ENCODE measurements at regions not wholly inside any gene's neighbourhood (a gene's known extent, or its start where the extent isn't known, plus 50 kb on each side); places are given as distances from the start of the nearest gene placed in this dataset.

DNA sequence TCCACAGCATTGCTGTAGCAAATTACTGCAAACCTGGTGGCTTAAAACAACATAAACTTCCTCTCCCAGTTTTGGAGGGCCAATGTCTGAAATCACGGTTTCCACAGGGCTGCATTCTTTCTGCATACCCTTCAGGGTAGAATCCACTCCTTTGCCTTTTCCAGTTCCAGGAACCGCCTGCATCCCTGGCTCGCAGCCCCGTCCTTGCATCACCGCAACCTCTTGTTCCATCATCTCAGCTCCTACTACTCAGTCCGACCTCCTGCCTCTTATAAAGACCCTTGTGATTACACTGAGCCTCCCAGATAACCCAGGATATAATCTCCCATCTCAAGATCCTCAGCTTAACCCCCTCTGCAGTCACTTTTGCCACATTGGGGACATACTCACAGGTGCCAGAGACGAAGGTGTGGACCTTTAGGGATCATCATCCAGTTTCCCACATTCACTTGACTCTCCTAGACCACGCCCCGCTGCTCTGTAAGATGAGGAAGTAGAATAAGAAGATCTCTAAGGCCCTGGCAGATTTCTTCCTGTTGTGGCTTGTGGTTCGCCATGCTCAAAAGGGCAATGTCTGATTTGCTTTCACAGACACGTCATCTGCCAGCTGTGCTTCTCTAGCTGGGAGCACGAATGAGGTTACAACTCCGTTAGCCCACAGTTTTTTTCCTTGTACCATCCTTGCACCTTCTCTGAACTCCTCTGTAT lies 103.6 kb upstream of the AGAP1 start:
- no peak for TF ChIP-seq EZH2 (IDR thresholded peaks at IDR 0.05; ENCODE audit: borderline replicate concordance, low read length)
- TF ChIP-seq, protein P1, sequence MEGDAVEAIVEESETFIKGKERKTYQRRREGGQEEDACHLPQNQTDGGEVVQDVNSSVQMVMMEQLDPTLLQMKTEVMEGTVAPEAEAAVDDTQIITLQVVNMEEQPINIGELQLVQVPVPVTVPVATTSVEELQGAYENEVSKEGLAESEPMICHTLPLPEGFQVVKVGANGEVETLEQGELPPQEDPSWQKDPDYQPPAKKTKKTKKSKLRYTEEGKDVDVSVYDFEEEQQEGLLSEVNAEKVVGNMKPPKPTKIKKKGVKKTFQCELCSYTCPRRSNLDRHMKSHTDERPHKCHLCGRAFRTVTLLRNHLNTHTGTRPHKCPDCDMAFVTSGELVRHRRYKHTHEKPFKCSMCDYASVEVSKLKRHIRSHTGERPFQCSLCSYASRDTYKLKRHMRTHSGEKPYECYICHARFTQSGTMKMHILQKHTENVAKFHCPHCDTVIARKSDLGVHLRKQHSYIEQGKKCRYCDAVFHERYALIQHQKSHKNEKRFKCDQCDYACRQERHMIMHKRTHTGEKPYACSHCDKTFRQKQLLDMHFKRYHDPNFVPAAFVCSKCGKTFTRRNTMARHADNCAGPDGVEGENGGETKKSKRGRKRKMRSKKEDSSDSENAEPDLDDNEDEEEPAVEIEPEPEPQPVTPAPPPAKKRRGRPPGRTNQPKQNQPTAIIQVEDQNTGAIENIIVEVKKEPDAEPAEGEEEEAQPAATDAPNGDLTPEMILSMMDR (conservative IDR thresholded peaks at IDR 0.05 in 1 of 2, IDR thresholded peaks at IDR 0.05 in 1 of 2; ENCODE audit: extremely low read depth in 1 of 2, insufficient read depth in 1 of 2, low read depth in 1 of 2, low read length in 2 of 2), result no peak
